Astrocyte of the spinal cord (primary cell): ENCODE measurements at regions not wholly inside any gene's neighbourhood (a gene's known extent, or its start where the extent isn't known, plus 50 kb on each side); places are given as distances from the start of the nearest gene placed in this dataset.

Experiments
- DNase-seq: peaks from one replicate; pipeline ENCODE4 v3.0.0; 2011; ENCODE audit warnings: low read depth, low spot score
- H3K4me3 ChIP-seq: 2 replicates; pipeline ENCODE4 v1.5.1; 2011; ENCODE audit warnings: low read depth, mild to moderate bottlenecking, low read length, moderate library complexity
- in situ Hi-C: cut with HindIII; loops from 2 replicates; pipeline ENCODE4 v1.10.0; 2017; ENCODE audit warnings: low sequenced_read_pairs
- TF ChIP-seq, protein P1 (sequence below): IDR thresholded peaks from 2 replicates; pipeline ENCODE4 v1.5.1; 2012; ENCODE audit warnings: low read depth, mild to moderate bottlenecking, low read length, inconsistent platforms

DNA sequence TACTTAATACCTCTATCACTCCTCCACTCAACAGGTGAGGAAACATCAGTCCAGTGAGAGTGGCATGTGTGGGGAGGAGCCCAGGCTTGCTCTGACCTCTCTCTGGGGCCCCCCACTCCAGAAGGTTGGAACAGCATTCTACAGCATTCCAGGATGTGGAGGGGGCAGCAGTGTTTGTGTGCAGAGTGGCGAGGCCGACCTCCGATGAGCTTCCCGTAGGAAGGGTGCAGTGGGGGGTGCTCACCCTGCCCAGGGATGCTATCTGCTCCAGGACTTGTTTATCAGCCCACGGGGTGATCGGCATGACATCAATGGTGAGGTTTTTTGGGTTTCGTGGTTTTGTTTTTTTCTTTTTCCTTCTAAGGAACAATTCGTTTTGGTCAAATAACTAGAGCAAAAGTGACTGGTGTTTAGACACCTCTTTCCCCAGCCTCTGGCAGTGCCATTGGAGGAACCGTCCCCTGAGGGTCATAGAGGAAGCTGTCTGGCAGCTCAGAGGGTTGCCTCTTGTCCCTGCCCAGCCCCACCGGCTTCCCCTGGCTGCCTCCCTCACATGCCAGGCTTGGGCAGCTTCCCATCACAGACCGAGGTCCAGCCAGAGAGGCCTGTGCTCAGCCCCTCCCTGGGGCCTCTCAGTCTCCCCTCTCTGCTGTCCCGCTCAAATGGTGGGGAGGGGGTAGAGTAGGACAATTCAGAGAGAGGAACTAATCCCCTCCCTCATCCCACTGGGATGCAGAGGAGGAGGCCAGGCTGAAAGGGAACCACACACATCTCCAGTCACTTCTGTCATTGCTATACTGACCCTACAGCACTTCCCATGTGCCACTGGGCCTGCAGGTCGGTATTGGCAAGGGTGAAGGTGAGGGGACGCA lies 96.5 kb downstream of the ZFP36L2 start:
- H3K4me3 ChIP-seq: no peak overlapping the region
- no peak for DNase-seq
- TF ChIP-seq, protein P1, sequence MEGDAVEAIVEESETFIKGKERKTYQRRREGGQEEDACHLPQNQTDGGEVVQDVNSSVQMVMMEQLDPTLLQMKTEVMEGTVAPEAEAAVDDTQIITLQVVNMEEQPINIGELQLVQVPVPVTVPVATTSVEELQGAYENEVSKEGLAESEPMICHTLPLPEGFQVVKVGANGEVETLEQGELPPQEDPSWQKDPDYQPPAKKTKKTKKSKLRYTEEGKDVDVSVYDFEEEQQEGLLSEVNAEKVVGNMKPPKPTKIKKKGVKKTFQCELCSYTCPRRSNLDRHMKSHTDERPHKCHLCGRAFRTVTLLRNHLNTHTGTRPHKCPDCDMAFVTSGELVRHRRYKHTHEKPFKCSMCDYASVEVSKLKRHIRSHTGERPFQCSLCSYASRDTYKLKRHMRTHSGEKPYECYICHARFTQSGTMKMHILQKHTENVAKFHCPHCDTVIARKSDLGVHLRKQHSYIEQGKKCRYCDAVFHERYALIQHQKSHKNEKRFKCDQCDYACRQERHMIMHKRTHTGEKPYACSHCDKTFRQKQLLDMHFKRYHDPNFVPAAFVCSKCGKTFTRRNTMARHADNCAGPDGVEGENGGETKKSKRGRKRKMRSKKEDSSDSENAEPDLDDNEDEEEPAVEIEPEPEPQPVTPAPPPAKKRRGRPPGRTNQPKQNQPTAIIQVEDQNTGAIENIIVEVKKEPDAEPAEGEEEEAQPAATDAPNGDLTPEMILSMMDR: no peak
- in situ Hi-C loops: no loop called here

DNA sequence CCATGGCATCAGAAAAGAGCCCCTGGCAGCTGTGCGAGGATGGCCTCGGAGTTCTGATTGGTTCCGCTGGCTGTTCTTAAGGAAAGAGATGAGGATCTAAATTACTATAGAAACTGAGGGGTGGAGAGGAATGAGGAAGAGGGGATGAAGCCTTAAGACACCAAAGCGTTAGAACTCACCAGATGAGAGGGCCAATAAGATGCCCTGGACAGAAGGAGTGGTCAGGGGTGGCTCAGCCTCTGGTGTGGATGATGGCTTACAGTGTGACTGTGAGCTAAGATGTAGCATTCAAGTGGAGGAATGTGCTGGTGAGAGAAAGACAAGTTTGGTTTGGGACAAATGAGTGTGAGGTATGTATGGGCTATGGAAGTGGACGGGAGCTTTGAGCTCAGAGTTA lies 97.8 kb downstream of the ZFP36L2 start:
- DNase-seq: no peak
- TF ChIP-seq, protein P1: no peak
- H3K4me3 ChIP-seq: no peak overlapping the region
- in situ Hi-C loops: no loop called here

DNA sequence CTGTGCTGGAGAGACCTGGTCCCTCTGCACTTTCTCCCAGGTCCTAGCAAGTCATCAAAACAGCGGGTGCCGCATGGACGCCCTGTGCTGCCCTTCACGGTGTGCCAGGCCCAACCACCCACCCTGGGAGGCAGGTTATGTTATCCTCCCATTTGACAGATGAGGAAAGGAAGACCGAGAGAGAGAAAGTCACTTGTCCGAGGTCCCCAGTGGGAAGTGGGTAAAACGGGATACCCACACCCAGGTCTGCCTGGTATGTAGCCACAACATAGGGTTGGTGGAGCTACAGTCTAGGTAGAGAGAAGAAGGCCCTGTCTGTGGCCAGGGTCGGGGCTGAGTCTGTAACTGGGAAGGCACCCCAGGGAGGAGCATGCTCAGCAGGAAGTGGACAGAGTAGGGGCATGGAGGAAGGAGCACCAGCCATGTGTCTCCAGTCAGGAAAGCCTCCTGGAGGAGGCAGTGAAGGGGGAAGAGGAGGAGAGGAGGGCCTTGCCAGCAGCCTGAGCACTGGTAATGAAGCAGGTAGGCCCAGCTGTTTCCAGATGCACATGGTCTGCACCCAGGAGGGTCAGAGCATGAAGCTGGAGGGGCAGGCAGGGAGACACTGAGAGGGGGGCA lies 98.4 kb downstream of the ZFP36L2 start:
- in situ Hi-C loops: no loop called here
- no peak for DNase-seq
- H3K4me3 ChIP-seq: no peak overlapping the region
- TF ChIP-seq, protein P1: no peak

DNA sequence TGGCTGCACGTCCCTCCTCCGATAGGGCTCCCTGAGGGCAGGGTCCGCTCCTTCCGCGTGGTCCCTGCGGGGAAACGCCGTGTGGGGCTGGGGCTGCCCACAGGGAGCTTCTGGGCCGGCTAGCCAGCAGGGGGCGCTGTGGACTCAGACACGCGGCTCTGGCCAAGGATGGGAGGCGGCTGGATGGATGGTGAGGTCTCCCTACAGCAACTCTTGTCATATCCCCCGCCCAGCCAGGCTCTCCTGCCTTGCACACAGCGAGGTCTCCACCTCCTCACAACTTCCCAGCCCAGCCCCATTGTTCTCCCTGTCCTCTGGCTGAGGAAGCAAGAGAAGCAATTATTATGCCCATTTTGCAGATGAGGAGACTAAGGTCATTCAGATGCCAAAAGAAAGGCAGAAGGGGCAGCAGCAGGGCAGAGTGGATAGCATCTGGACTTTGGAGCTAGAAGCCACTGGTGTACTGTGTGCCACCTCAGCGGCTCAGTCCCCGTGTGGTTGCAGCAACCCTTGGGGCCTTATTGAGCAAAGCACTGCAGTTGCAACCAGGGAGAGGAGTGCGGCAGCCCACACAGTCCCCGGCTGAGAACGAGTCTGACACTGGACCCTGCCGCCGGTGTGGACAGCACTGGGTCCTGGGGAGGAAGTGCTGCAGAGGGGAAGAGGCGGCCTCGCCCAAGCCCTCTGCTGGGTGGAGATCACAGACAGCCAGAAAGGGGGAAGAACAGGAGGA lies 99.0 kb downstream of the ZFP36L2 start:
- in situ Hi-C loops: no loop called here
- TF ChIP-seq, protein P1: peak; percentile 64
- DNase-seq: no peak
- no peak overlapping the region for H3K4me3 ChIP-seq

DNA sequence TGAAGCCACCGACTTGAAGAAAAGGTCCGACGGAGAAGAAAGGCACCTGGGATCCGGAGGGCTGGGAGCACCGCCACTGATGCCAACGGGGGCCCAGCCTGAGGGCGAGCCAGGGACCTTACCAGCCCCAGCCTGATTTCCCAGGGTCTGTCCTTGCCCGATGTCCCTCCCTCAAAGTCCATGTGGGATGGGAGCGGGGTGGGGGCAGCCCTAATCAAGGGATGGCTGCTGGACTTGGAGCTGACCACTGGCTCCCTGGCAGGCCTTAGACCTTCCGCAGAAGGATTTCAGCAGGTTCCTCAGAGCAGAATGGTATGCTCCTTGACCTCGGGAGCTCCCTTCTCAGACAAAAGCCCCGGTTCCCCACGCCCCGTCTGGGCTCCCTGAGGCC lies 99.6 kb downstream of the ZFP36L2 start:
- DNase-seq: no peak
- no peak overlapping the region for H3K4me3 ChIP-seq
- TF ChIP-seq, protein P1: no peak
- in situ Hi-C loops: no loop called here

DNA sequence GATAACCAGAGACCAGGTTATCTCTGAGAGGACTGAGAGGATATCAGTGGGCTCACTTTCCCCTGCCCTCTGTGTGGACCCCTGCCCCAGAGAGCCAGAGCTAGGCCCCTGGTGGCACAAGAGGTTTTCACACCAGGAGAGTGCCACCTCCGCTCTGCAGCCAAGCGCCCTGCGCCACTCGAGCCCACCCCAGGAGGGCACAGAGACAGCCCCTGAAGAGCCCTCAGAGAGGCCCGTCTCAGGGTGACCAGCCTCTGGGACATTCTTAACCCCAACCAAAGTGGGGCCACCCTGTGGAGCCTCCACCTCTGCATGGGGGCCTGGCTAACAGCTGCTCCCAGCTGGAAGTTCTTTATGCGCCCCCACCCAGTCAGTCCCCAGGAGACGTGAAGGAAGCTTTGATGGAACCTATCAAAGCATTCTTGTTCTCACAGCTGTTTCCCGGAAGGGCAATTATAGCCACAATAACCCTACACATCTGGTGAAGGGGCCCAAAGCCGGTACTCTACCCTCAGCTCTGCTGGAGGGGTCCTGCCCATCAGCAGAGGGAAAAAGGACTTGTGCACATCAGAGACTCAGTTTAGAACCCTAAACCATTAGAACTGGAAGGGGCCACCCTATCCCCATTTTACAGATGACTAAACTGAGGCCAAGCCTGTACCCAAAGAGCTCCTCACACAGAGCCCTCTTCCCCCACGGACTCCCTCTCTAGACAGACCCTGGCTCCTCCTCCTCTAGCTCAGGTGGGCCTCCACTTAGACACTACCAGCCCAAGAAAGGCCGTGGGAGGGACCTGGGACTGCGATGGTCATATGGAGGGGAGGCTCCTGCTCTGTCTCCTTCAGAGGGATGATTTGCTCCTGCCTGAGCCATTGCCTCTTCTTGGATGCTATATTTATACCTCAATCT lies 101.1 kb downstream of the ZFP36L2 start:
- in situ Hi-C loops: no loop called here
- TF ChIP-seq, protein P1: no peak
- DNase-seq: no peak

More for the DNA sequence above, 101.1 kb downstream of the ZFP36L2 start:
- no peak overlapping the region for H3K4me3 ChIP-seq
